ENCODE measurements at regions not wholly inside any gene's neighbourhood (a gene's known extent, or its start where the extent isn't known, plus 50 kb on each side); places are given as distances from the start of the nearest gene placed in this dataset.
"Not testable (repeated sequence)": the region's sequence is repeated elsewhere in the genome, so short reads cannot be mapped to it uniquely, and the experiment has no call there.

- H3K9me3 Mint-ChIP-seq (ENCODE audit: insufficient read depth); H3K36me3 ChIP-seq (replicated peaks in 1 of 2; ENCODE audit: control extremely low read depth in 1 of 2, control insufficient read depth in 1 of 2, extremely low read depth in 1 of 2, insufficient read depth in 2 of 2, low read length in 1 of 2); CTCF ChIA-PET; DNase-seq; H3K27ac ChIP-seq (ENCODE audit: low read length in 2 of 2); H3K9ac ChIP-seq (ENCODE audit: low read length); H3K9me3 ChIP-seq (ENCODE audit: control extremely low read depth in 1 of 3, control insufficient read depth in 2 of 3, insufficient read depth in 1 of 3, low read length in 2 of 3); H3K27ac Mint-ChIP-seq; POLR2A ChIA-PET; intact Hi-C loops (cut with micrococcal nuclease); H3K4me2 ChIP-seq (replicated peaks; ENCODE audit: low read depth, low read length, poor library complexity, severe bottlenecking); H3K4me3 ChIP-seq (ENCODE audit: control extremely low read depth in 1 of 5, extremely low read depth in 1 of 5, insufficient read depth in 1 of 5, low read depth in 2 of 5, low read length in 4 of 5); H3K79me2 ChIP-seq (ENCODE audit: control insufficient read depth, insufficient read depth, low read length); H3K4me3 Mint-ChIP-seq; H3K4me1 Mint-ChIP-seq; H3K27me3 Mint-ChIP-seq; H3K27me3 ChIP-seq (replicated peaks in 1 of 4; ENCODE audit: control extremely low read depth in 1 of 4, control insufficient read depth in 3 of 4, insufficient read depth in 4 of 4, low read length in 3 of 4); H4K20me1 ChIP-seq (ENCODE audit: control insufficient read depth, insufficient read depth, low read length, poor library complexity, severe bottlenecking); H3K4me1 ChIP-seq (ENCODE audit: control insufficient read depth in 2 of 2, insufficient read depth in 2 of 2, low read length in 2 of 2); H2AFZ ChIP-seq (ENCODE audit: insufficient read depth, low read depth, low read length, poor library complexity, severe bottlenecking); ATAC-seq (ENCODE audit: low read depth): not testable (repeated sequence)
- 71% methylated on average over 1 of the region's 3 CpGs for WGBS (ENCODE audit: insufficient coverage)
These were observed 260.9 kb downstream of the FOXG1 start for GRCh38 chr14:29027441-29027840.

- H3K4me3 Mint-ChIP-seq; H3K9me3 ChIP-seq (ENCODE audit: control extremely low read depth in 1 of 3, control insufficient read depth in 2 of 3, insufficient read depth in 1 of 3, low read length in 2 of 3); H3K36me3 ChIP-seq (replicated peaks in 1 of 2; ENCODE audit: control extremely low read depth in 1 of 2, control insufficient read depth in 1 of 2, extremely low read depth in 1 of 2, insufficient read depth in 2 of 2, low read length in 1 of 2); POLR2A ChIA-PET; H3K4me3 ChIP-seq (ENCODE audit: control extremely low read depth in 1 of 5, extremely low read depth in 1 of 5, insufficient read depth in 1 of 5, low read depth in 2 of 5, low read length in 4 of 5); H3K4me1 Mint-ChIP-seq; H3K27me3 ChIP-seq (replicated peaks in 1 of 4; ENCODE audit: control extremely low read depth in 1 of 4, control insufficient read depth in 3 of 4, insufficient read depth in 4 of 4, low read length in 3 of 4); intact Hi-C loops (cut with micrococcal nuclease); DNase-seq; H3K27ac Mint-ChIP-seq; H3K9ac ChIP-seq (ENCODE audit: low read length); H3K27ac ChIP-seq (ENCODE audit: low read length in 2 of 2); H3K9me3 Mint-ChIP-seq (ENCODE audit: insufficient read depth); H4K20me1 ChIP-seq (ENCODE audit: control insufficient read depth, insufficient read depth, low read length, poor library complexity, severe bottlenecking); H3K4me2 ChIP-seq (replicated peaks; ENCODE audit: low read depth, low read length, poor library complexity, severe bottlenecking); ATAC-seq (ENCODE audit: low read depth); CTCF ChIA-PET; H3K4me1 ChIP-seq (ENCODE audit: control insufficient read depth in 2 of 2, insufficient read depth in 2 of 2, low read length in 2 of 2); H3K27me3 Mint-ChIP-seq; H2AFZ ChIP-seq (ENCODE audit: insufficient read depth, low read depth, low read length, poor library complexity, severe bottlenecking); H3K79me2 ChIP-seq (ENCODE audit: control insufficient read depth, insufficient read depth, low read length): not testable (repeated sequence)
- 88% methylated on average over 1 of the region's 2 CpGs for WGBS (ENCODE audit: insufficient coverage)
These were observed 261.5 kb downstream of the FOXG1 start for GRCh38 chr14:29027941-29028705.

Data from B cell (primary cell).